Mesothelial cell of epicardium (in vitro differentiated cells): ENCODE measurements at regions not wholly inside any gene's neighbourhood (a gene's known extent, or its start where the extent isn't known, plus 50 kb on each side); places are given as distances from the start of the nearest gene placed in this dataset.

Source experiments
- DNase-seq, 2 experiments: peaks; one replicate each; pipeline ENCODE4 v3.0.0; 2021; ENCODE audit warnings: low spot score in 2 of 2; ENCODE audit not compliant: unreplicated experiment in 2 of 2
- H3K27ac Mint-ChIP-seq: 2 replicates; pipeline ENCODE4 v1.8.0; 2021; ENCODE audit warnings: mixed read lengths
- H3K27me3 Mint-ChIP-seq: 2 replicates; pipeline ENCODE4 v1.8.0; 2021; ENCODE audit warnings: low read depth, mixed read lengths
- H3K36me3 Mint-ChIP-seq: 2 replicates; pipeline ENCODE4 v1.8.0; 2021; ENCODE audit warnings: mixed read lengths
- H3K4me1 Mint-ChIP-seq: 2 replicates; pipeline ENCODE4 v1.8.0; 2021; ENCODE audit warnings: mixed read lengths
- H3K4me3 Mint-ChIP-seq: 2 replicates; pipeline ENCODE4 v1.8.0; 2021; ENCODE audit warnings: mild to moderate bottlenecking, moderate library complexity, mixed read lengths
- H3K9me3 Mint-ChIP-seq: 2 replicates; pipeline ENCODE4 v1.8.0; 2021; ENCODE audit warnings: mixed read lengths
- CTCF ChIP-seq: fragments of 200-600 bp; sonication (generic); IDR thresholded peaks from one replicate; pipeline ENCODE4 v1.5.0; 2021; ENCODE audit warnings: antibody characterized with exemption; ENCODE audit not compliant: unreplicated experiment

- Mint-ChIP-seq H3K36me3 (no peaks in the 10 kb centered on the region), H3K4me3 (no peak overlapping the region), H3K27ac (no peak overlapping the region), H3K27me3 (no peaks in the 10 kb centered on the region), H3K4me1 (peaks cover 18% of the 10 kb centered on the region), H3K9me3 (no peaks in the 10 kb centered on the region)
- no peak for DNase-seq
- no peak for TF ChIP-seq CTCF
Observed at GRCh38 chr10:10917031-10917430, 100.6 kb upstream of the CELF2 start.

- Mint-ChIP-seq H3K4me3 (no peak overlapping the region), H3K27ac (no peak overlapping the region), H3K9me3 (peaks cover 7% of the 10 kb centered on the region), H3K36me3 (no peaks in the 10 kb centered on the region), H3K27me3 (no peaks in the 10 kb centered on the region), H3K4me1 (peaks cover 8% of the 10 kb centered on the region)
- no peak for DNase-seq
- no peak for TF ChIP-seq CTCF
Observed at GRCh38 chr10:10919976-10920375, 97.7 kb upstream of the CELF2 start.

GRCh38 chr10:10921826-10922461, 95.7 kb upstream of the CELF2 start:
- no peak overlapping the region for H3K4me3 Mint-ChIP-seq

GRCh38 chr10:10923029-10923651, 94.5 kb upstream of the CELF2 start:
- Mint-ChIP-seq H3K4me1 (peaks cover 8% of the 10 kb centered on the region), H3K9me3 (peaks cover 10% of the 10 kb centered on the region), H3K4me3 (no peak overlapping the region), H3K27ac (no peak overlapping the region), H3K27me3 (peaks cover 3% of the 10 kb centered on the region), H3K36me3 (no peaks in the 10 kb centered on the region)
- DNase-seq: no peak
- no peak for TF ChIP-seq CTCF

More at GRCh38 chr10:10921826-10922461, 95.7 kb upstream of the CELF2 start:
- Mint-ChIP-seq H3K36me3 (no peaks in the 10 kb centered on the region), H3K4me1 (peaks cover 8% of the 10 kb centered on the region), H3K27ac (peak overlapping the region; percentile 52), H3K27me3 (peaks cover 1% of the 10 kb centered on the region), H3K9me3 (peaks cover 10% of the 10 kb centered on the region)
- DNase-seq: no peak
- TF ChIP-seq CTCF: no peak

- no peaks in the 10 kb centered on the region for H3K36me3 Mint-ChIP-seq
- peaks cover 10% of the 10 kb centered on the region for H3K9me3 Mint-ChIP-seq
- H3K27me3 Mint-ChIP-seq: peaks cover 5% of the 10 kb centered on the region
- TF ChIP-seq CTCF: no peak
- H3K4me1 Mint-ChIP-seq: peaks cover 8% of the 10 kb centered on the region
- no peak for DNase-seq
- no peak overlapping the region for H3K27ac Mint-ChIP-seq
- no peak overlapping the region for H3K4me3 Mint-ChIP-seq
Observed at GRCh38 chr10:10925667-10926066, 92.0 kb upstream of the CELF2 start.
